ENCODE measurements at regions not wholly inside any gene's neighbourhood (a gene's known extent, or its start where the extent isn't known, plus 50 kb on each side); places are given as distances from the start of the nearest gene placed in this dataset.

DNA sequence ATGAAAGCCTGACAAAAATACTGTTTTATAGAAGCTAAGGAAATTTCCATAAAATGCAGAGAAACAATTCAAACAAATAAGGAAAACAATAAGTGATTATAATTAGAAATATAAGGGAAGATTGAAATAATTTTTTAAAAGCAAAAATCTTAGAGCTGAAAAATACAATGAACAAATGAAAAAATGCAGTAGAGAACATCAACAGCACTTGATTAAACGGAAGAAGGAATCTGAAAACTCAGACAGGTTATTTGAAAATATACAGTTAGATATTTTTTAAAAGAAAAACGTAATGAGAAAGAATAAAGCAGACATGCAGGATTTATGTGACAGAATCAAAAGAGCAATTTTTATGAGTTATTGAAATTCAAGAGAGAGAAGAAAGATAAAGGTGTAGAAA lies 279.1 kb upstream of the MAGI2 start:
- no peak for DNase-seq (ENCODE audit: insufficient read length, low spot score)
- FAIRE-seq: no peak

DNA sequence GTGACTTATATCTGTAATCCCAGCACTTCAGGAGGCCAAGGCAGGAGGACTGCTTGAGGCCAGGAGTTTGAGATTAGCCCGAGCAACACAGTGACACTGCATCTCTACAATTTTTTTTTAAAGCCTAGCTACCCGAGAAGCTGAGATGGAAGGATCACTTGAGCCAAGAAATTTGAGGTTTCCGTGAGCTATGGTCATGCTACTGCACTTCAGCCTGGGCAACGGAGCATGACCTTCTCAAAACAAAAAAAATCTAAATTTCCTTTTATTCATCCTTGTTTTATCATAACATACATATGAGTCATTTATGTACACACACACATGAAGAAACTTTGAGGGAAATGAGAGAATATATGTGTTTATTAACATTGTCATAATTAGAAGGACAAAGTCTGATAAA lies 277.5 kb upstream of the MAGI2 start:
- DNase-seq (ENCODE audit: insufficient read length, low spot score): no peak
- no peak for FAIRE-seq

DNA sequence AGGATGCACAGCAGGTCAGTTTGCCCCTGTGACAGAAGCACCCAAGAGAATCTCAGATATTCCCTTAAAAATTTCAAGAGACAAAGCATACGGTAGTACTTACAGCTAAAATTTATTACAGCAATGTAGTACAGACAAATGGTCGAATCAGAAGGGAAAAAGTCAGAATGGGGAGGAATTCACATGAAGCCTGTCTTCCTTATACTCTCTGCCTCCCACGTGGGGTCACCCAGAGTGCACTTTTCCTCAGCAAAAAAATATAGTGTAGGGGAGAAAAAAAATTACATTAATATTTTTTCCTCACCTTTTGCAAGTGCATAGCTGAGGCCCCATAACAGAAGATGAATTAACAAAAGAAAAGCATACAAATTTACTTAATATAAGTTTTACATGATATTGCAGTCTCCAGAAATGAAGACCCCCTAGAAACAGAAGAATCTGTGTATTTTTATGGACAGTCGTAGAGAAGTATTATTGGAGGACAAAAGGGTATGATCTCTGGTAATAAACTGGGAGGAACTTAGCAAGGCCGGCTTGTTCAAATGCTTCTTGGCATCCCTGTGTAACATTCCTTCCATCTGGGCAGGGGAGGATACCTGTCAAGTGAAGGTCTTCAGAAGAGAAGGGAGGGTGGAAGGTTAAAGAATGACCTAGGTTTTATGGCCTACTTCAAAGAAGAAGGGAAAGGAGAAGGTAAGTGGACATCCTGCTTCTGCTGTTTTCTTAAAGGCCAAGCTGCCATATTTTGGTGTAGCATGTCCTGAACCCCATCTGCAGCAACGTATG lies 270.6 kb upstream of the MAGI2 start:
- DNase-seq (ENCODE audit: insufficient read length, low spot score): no peak
- no peak for FAIRE-seq

DNA sequence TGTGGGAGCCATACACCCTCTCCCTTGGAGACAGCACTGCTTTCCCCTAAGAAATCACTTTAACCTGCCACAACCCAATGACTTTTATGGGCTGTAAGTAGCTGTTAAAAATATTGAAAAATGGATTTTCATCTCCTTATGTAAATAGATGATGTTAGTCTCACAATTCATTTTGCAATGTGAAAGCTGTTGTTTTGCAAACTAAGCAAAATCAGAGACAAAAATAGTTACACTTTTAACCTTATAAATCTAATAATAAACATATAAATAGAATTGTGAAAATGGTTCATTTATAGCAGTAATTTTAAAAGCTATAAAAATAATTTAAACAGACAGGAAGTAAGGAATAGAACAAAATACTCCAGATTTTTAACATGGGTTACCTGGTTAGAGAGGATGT lies 268.8 kb upstream of the MAGI2 start:
- FAIRE-seq (no peak), DNase-seq (ENCODE audit: insufficient read length, low spot score) (no peak)

DNA sequence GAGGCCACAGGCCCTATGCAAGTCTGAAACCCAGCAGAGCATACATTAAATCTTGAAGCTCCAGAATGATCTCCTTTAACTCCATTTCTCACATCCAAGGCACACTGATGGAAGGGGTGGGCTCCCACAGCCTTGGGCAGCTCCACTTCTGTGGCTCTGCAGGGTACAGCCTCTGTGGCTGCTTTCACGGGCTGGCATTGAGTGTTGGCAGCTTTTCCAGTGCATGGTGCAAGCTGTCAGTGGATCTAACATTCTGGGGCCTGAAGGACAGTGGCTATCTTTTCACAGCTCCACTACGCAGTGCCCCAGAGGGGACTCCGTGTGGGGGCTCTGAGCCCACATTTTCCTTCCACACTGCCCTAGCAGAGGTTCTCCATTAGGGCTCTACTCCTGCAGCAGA lies 265.7 kb upstream of the MAGI2 start:
- FAIRE-seq: no peak
- DNase-seq (ENCODE audit: insufficient read length, low spot score): no peak

DNA sequence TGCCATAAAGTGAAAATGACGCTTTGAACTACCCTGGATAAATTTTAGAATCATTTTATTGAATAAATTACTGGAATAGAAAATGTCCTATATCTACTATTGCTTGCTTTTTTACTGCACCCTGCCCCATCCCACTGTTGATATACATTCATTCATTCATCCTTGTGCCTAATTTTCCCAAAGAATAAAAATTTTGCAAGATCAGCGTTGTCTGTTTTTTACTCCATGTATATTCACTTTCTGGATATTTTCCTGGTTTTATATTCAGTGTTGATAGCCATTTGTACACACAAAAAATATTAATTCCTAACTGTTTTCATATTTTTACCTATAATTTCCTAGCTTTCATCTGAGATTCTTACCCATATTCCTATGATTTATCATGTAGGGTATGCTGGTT lies 262.9 kb upstream of the MAGI2 start:
- no peak for DNase-seq (ENCODE audit: insufficient read length, low spot score)
- no peak for FAIRE-seq

DNA sequence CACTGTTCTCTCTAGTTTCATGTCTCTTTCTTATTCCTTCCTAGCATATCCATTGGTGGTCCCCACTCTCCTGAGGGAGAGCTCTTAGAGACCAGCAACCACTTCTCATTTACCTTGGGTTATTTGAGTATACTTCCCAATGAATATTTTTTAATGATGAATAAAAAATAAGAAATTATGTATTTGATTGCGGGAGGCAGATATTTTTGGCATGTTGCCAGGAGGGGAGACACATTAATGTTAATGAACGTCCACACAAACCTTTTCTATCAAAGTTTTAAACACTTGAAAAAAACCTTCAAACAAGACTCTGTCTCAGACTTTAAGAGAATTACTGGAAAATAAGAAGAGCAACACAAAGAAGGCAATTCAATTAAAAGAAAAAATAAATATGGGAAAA lies 260.6 kb upstream of the MAGI2 start:
- no peak for FAIRE-seq

DNA sequence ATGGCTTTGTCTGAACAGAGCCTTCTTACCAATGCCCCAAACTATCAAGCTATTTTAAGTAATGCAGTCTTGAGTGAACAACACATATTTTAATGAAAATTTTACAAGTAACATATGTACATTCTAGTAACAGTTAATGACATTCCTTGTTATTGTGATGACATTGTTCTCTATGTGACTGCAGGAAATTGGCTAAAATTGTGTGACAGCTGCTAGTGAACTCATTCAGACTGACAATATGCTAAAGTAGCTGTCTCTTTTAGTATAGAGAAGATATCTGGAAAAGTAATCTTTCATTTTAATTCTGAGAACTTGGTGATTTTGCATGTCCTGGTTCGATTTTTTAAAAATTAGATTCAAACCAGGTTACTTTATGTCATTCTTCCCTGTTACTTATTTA lies 259.8 kb upstream of the MAGI2 start:
- no peak for DNase-seq (ENCODE audit: insufficient read length, low spot score)
- FAIRE-seq: no peak

More for the DNA sequence above, 260.6 kb upstream of the MAGI2 start:
- no peak for DNase-seq (ENCODE audit: insufficient read length, low spot score)

DNA sequence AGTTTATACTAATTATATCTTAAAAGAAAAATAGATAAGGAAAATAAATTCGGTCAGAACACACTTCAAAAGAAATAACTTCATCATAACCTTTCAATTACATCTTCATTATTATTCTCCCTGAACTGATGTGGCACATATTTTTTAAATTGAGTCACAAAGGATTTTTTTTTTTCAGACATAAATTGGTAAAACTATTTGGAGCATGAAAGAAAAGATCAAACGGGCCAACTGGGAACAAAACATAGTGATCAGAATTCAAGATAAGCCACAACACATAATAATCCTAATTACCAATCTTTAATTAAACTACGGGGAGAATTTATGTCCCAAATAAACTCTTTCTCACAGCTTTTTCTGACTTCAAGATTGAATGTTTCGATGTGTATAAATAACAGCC lies 258.2 kb upstream of the MAGI2 start:
- FAIRE-seq: no peak
- no peak for DNase-seq (ENCODE audit: insufficient read length, low spot score)

DNA sequence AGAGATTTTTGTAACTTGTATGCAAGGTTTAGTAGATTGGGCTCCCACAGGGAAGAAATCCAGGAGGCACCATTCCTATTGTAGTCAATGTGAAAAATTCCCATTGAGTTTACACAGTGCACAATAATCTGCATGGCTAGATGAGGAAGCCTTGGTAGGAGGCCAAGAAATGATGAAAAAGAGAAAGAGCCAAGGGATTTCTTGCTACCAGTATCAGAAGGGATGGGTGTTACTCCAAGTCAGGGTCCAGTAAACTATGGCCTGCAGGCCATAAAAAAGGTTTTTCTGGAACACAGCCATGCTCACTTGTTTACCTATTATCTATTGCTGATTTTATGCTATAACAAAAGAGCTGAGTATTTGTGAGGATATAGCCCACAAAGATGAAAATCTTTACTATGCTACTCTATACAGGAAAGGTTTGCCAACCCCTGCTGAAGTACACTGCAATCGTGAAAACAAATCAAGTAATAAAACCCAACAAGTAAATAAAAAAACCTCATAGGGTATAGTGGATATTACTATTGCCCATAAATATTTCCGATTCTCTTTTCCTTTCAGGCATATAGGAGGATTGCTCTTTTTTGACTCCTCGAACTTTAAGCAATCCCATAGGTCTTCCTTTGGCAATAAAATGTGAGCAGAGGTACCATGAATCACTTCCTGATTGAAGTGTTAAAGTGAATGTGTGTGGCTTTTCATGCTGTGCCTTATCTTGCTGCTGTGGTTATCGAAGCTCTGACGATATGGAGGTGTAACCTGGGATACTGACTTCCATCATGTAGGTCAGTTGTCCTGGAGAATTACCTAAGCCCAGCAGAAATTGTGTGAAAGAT lies 256.3 kb upstream of the MAGI2 start:
- FAIRE-seq (no peak), DNase-seq (ENCODE audit: insufficient read length, low spot score) (no peak)

DNA sequence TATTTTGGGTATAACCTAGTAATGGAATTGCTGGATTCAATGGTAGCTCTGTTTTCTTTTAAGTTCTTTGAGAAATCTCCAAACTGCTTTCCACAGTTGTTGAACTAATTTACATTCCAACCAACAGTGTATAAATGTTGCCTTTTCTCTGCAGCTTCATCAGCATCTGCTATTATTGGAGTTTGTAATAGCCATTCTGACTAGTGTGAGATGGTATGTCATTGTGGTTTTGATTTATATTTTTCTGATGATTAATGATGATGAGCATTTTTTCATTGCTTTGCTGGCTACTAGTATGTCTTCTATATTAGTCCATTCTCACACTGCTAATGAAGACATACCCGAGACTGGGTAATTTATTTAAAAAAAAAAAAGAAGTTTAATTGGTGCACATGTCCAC lies 248.6 kb upstream of the MAGI2 start:
- DNase-seq (ENCODE audit: insufficient read length, low spot score) (no peak), FAIRE-seq (no peak)

DNA sequence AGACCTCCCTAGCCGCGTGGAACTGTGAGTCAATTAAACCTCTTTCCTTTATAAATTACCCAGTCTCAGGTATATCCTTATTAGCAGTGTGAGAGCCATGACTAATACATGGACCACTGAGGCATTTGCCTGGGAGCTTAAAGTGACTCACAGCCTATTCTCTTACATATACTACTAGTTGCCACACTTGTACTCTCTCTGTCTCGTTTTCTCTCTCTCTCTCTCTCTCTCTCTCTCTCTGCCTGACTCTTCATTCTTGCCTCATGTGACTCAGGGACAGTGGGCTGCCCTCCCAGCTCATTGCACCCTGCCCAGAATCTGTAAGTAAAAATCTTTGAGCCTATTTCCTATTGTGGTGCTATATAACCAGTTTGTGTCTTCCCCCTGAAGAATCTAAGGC lies 238.5 kb upstream of the MAGI2 start:
- no peak for FAIRE-seq
- no peak for DNase-seq (ENCODE audit: insufficient read length, low spot score)

DNA sequence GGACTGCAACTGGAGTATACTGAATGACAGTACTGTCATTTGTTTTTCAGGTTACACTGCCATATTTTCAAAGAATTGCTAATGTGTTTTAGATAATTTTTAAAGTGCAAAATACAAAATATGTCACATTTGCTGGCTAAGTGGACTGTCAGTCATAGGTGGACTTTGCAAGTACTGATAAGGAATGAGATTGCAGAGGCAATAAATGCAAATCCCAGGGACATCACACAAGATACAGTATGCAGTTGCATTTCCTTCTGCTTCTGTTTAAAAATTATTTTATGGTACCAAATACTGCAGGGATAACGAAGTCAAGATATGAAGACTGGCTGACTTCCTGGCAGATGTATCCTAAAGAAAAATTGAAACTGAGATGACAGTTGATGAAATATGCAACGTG lies 237.6 kb upstream of the MAGI2 start:
- DNase-seq (ENCODE audit: insufficient read length, low spot score): no peak
- no peak for FAIRE-seq

DNA sequence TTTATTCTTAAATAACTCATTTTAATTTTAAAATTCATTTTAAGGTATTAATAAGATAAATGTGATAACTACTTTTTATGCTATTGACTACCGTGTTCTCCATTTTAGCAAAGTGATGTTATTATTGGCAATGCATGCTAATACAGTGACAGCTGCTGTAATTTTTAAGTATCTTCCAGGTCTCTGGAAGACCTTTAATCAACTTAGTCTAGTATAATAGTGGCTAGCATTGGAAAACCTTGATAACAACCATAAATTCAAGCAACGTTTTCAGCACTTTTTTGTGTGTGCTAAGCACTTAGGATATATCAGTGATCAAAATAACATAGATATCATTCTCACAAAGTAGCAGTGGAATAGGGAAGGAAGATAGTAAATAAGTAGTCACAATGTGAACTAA lies 230.9 kb upstream of the MAGI2 start:
- no peak for FAIRE-seq
- DNase-seq (ENCODE audit: insufficient read length, low spot score): no peak

DNA sequence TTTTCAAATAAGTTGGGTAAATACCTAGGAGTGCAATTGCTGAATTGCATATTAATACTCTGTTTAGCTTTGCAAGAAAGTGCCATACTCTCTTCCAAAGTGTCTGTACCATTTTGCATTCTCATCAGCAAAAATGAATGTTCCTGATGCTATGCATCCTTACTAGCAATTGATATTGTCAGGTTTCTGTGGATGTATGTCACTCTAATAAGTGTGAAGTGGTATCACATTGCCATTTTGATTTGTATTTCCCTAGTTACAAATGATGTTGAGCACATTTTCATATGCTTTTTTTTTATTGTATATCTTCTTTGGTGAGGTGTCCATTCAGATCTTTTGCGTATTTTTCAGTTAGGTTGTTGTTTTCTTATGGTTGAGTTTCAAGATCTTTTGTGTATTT lies 230.4 kb upstream of the MAGI2 start:
- no peak for FAIRE-seq
- no peak for DNase-seq (ENCODE audit: insufficient read length, low spot score)

DNA sequence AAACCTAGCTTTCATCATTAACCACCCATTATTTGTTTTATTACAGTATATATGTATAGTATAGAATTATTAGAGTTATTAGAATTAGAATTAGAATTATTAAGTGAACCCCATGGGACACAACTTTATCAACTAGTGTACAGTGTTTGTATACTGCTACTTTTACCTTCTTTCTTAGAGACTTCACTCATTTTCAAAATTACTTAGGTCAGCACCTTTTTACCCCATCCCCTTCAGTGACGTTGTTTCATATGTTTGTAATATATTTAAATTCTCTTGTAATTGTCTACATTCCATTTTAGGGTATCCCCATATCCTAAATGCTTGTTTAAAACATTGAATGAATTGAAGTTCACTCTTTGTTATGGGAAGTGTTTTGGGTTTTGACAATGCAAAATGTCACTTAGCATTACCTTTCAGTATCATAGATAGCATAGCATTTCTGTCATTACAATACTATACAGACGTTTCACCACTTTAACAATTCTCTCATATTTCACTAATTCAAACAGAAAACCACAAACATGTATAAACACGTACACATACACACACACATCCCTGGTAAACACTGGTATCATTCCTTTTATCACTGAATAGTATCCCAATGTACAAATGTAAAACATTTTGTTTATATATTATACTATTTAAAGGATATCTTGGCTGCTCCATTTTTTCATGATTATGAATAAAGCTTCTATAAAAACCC lies 229.9 kb upstream of the MAGI2 start:
- DNase-seq (ENCODE audit: insufficient read length, low spot score): no peak
- no peak for FAIRE-seq

DNA sequence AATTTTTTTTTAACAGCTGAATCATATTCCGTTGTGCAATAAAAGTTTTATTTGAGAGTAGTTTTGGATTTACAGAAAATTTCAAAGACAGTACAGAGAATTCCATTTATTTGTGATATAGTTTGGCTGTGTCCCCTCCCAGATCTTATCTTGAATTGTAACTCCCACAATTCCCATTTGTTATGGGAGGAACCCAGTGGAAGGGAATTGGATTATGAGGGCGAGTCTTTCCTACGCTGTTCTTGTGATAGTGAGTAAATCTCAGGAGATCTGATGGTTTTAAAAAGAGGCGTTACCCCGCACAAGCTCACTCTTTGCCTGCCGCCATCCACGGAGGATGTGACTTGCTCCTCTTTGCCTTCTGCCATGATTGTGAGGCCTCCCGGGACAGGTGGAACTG lies 228.0 kb upstream of the MAGI2 start:
- DNase-seq (ENCODE audit: insufficient read length, low spot score): no peak
- no peak for FAIRE-seq

DNA sequence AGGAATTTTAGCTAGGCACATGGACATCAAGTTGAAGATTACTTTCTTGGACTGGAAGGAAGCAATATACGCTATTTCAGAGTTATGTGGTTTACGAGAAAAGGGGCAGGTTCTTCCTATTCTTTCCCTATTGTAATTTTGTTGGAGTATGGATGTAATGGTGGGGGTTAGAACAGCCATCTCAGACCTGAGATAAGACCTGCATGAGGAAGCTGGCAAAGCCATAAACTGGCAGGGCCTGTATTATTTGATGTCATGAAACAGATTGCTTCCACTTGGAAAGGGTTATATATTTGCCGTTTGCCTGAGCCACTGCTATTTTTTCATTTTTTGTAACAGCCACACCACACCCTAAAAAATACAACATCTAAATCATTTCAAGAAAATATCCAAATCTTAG lies 220.5 kb upstream of the MAGI2 start:
- no peak for FAIRE-seq
- no peak for DNase-seq (ENCODE audit: insufficient read length, low spot score)

DNA sequence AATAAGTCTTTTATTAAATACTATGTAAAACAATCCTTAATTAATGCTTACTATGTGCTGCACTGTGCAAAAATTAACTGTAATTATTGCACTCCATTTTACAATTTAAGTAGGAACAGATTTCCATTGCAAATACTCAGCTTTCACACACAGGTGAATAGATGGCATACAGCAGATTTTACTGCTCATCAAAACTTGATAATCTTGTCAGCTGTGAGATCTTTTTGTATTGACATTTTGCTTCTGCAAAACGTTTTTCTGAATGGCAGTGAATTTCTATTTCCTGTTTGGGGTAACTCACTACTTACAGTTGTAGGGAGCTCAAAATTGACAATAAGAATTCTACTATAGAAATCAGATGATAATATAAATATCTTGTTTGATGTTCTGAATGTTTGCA lies 220.0 kb upstream of the MAGI2 start:
- DNase-seq (ENCODE audit: insufficient read length, low spot score) (no peak), FAIRE-seq (no peak)

DNA sequence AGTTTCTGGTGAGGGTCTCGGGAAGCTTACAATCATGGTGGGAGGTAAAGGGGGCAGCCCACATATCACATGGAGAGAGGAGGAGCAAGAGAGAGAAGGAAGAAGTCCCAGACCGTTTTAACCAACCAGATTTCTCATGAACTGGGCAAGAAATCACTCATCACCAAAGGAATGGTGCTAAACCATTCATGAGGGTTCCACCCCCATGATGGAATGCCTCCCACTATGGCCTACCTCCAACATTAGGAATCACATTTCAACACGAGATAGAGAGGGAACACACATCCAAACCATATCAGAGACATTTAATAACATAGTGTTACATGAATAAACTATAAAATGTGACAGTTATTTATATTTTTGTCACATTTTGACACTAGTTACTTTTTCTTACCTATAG lies 214.8 kb upstream of the MAGI2 start:
- FAIRE-seq (no peak), DNase-seq (ENCODE audit: insufficient read length, low spot score) (no peak)

DNA sequence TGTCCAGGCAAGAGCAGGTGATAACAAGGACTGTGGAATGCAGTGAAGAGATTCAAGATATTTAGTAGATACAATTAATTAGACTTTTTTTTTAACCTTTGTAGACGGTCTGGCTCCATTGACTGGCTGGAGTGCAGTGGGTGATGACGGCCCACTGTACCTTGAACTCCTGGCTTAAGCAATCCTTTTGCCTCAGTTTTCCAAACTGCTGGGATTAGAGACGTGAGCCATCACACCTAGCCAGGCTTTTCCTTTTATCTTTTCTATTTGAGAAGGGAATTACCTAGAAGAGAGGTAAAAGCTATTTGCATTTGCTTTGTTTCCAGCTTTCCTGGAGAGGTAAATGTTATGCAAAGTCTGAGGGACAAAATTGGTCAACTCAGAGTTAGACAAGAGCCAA lies 213.0 kb upstream of the MAGI2 start:
- no peak for DNase-seq (ENCODE audit: insufficient read length, low spot score)
- no peak for FAIRE-seq
